Breast epithelium (tissue), 3 donors: ENCODE measurements at regions not wholly inside any gene's neighbourhood (a gene's known extent, or its start where the extent isn't known, plus 50 kb on each side); places are given as distances from the start of the nearest gene placed in this dataset.

ENCODE experiments used
- POLR2A ChIP-seq: fragments of 450-650 bp; IDR thresholded peaks from one replicate; pipeline ENCODE4 v1.6.1; 2016; ENCODE audit warnings: antibody characterized with exemption, mild to moderate bottlenecking, moderate library complexity
- POLR2AphosphoS5 ChIP-seq, 3 donors: sonication (generic); formaldehyde crosslinking; IDR thresholded peaks; one replicate each; pipeline ENCODE4 v1.6.1; 2017; ENCODE audit warnings: antibody characterized with exemption in 3 of 3
- TF ChIP-seq, protein P1 (sequence below), 3 donors: fragments of 450-650 bp; IDR thresholded peaks; one replicate each; pipeline ENCODE4 v1.5.1; 2016 to 2017; ENCODE audit warnings: antibody characterized with exemption in 3 of 3, mild to moderate bottlenecking in 3 of 3, moderate library complexity in 3 of 3

DNA sequence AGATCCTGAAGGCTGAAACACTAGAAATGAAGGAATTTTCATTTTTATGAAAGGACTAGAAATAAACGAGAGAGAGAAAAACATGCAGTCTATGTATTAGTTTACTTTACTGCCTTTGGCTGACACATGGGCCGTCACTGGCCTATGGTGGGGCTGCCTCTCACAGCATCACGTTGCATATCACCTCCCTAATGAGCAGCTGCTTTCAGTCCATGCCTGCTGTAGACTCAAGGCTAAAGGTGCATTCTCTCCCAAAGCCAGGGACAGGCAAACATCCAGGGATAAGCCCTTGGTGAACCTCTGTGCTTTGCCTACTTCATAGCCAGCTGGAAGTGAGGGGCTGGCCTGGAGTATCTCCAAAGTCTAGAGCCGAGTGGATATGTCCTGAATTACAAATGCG, 359.4 kb downstream of the GPAM start:
- TF ChIP-seq, protein P1, sequence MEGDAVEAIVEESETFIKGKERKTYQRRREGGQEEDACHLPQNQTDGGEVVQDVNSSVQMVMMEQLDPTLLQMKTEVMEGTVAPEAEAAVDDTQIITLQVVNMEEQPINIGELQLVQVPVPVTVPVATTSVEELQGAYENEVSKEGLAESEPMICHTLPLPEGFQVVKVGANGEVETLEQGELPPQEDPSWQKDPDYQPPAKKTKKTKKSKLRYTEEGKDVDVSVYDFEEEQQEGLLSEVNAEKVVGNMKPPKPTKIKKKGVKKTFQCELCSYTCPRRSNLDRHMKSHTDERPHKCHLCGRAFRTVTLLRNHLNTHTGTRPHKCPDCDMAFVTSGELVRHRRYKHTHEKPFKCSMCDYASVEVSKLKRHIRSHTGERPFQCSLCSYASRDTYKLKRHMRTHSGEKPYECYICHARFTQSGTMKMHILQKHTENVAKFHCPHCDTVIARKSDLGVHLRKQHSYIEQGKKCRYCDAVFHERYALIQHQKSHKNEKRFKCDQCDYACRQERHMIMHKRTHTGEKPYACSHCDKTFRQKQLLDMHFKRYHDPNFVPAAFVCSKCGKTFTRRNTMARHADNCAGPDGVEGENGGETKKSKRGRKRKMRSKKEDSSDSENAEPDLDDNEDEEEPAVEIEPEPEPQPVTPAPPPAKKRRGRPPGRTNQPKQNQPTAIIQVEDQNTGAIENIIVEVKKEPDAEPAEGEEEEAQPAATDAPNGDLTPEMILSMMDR (IDR thresholded peaks at IDR 0.05): no peak
- TF ChIP-seq POLR2AphosphoS5 (IDR thresholded peaks at IDR 0.05) (no peak), POLR2A (no peak)
